Progenitor cell of endocrine pancreas (in vitro differentiated cells): ENCODE measurements at regions not wholly inside any gene's neighbourhood (a gene's known extent, or its start where the extent isn't known, plus 50 kb on each side); places are given as distances from the start of the nearest gene placed in this dataset.

Source experiments
- DNase-seq: peaks from one replicate; pipeline ENCODE4 v3.0.0; 2021; ENCODE audit warnings: low spot score; ENCODE audit not compliant: unreplicated experiment
- H3K27ac Mint-ChIP-seq: 2 replicates; pipeline ENCODE4 v1.8.0; 2021; ENCODE audit warnings: mild to moderate bottlenecking, moderate library complexity, mixed read lengths
- H3K27me3 Mint-ChIP-seq: 2 replicates; pipeline ENCODE4 v1.8.0; 2021; ENCODE audit warnings: mixed read lengths
- H3K36me3 Mint-ChIP-seq: 2 replicates; pipeline ENCODE4 v1.8.0; 2022; ENCODE audit warnings: mixed read lengths; ENCODE audit not compliant: insufficient read depth
- H3K4me1 Mint-ChIP-seq: 2 replicates; pipeline ENCODE4 v1.8.0; 2021; ENCODE audit warnings: low read depth, mixed read lengths
- H3K4me3 Mint-ChIP-seq: 2 replicates; pipeline ENCODE4 v1.8.0; 2021; ENCODE audit warnings: low read depth, mild to moderate bottlenecking, moderate library complexity, mixed read lengths
- H3K9me3 Mint-ChIP-seq: 2 replicates; pipeline ENCODE4 v1.8.0; 2021; ENCODE audit warnings: low read depth, mixed read lengths
- CTCF ChIP-seq: fragments of 200-600 bp; sonication (generic); IDR thresholded peaks from one replicate; pipeline ENCODE4 v1.5.0; 2021; ENCODE audit warnings: antibody characterized with exemption, mild to moderate bottlenecking; ENCODE audit not compliant: unreplicated experiment

- no peak overlapping the region for H3K4me3 Mint-ChIP-seq
- TF ChIP-seq CTCF = no peak
- H3K9me3 Mint-ChIP-seq = no peaks in the 10 kb centered on the region
- no peak for DNase-seq
- peaks cover 70% of the 10 kb centered on the region for H3K27me3 Mint-ChIP-seq
- no peak overlapping the region for H3K27ac Mint-ChIP-seq
- H3K36me3 Mint-ChIP-seq = no peaks in the 10 kb centered on the region
- H3K4me1 Mint-ChIP-seq = peaks cover 11% of the 10 kb centered on the region
Observed at GRCh38 chr11:33471541-33471940, 214.4 kb downstream of the HIPK3 start.

- no peak for TF ChIP-seq CTCF
- peaks cover 2% of the 10 kb centered on the region for H3K36me3 Mint-ChIP-seq
- H3K4me1 Mint-ChIP-seq = peaks cover 4% of the 10 kb centered on the region
- H3K27me3 Mint-ChIP-seq = peaks cover 63% of the 10 kb centered on the region
- peaks cover 3% of the 10 kb centered on the region for H3K9me3 Mint-ChIP-seq
- H3K27ac Mint-ChIP-seq = no peak overlapping the region
- DNase-seq = no peak
- H3K4me3 Mint-ChIP-seq = no peak overlapping the region
Observed at GRCh38 chr11:33467966-33468365, 210.8 kb downstream of the HIPK3 start.

- Mint-ChIP-seq H3K4me1 (peaks cover 4% of the 10 kb centered on the region), H3K36me3 (peaks cover 2% of the 10 kb centered on the region), H3K27ac (no peak overlapping the region), H3K9me3 (peaks cover 3% of the 10 kb centered on the region), H3K27me3 (peaks cover 63% of the 10 kb centered on the region), H3K4me3 (no peak overlapping the region)
- no peak for DNase-seq
- TF ChIP-seq CTCF = no peak
Observed at GRCh38 chr11:33463059-33463458, 205.9 kb downstream of the HIPK3 start.

- Mint-ChIP-seq H3K9me3 (peaks cover 3% of the 10 kb centered on the region), H3K4me1 (peaks cover 4% of the 10 kb centered on the region), H3K4me3 (no peak overlapping the region), H3K27ac (no peak overlapping the region), H3K27me3 (peaks cover 57% of the 10 kb centered on the region), H3K36me3 (peaks cover 2% of the 10 kb centered on the region)
- TF ChIP-seq CTCF = no peak
- no peak for DNase-seq
Observed at GRCh38 chr11:33461369-33462125, 204.4 kb downstream of the HIPK3 start.

GRCh38 chr11:33457948-33458347 lies 200.8 kb downstream of the HIPK3 start:
- no peak for DNase-seq
- no peaks in the 10 kb centered on the region for H3K9me3 Mint-ChIP-seq

More at GRCh38 chr11:33457948-33458347, 200.8 kb downstream of the HIPK3 start:
- H3K4me1 Mint-ChIP-seq = peaks cover 3% of the 10 kb centered on the region
- peaks cover 51% of the 10 kb centered on the region for H3K27me3 Mint-ChIP-seq
- H3K36me3 Mint-ChIP-seq = no peaks in the 10 kb centered on the region
- H3K4me3 Mint-ChIP-seq = no peak overlapping the region
- H3K27ac Mint-ChIP-seq = no peak overlapping the region
- TF ChIP-seq CTCF = no peak
